ENCODE measurements at regions not wholly inside any gene's neighbourhood (a gene's known extent, or its start where the extent isn't known, plus 50 kb on each side); places are given as distances from the start of the nearest gene placed in this dataset.
A peak's percentile ranks its signal among the peaks of the same experiment; 100 is the strongest.

DNA sequence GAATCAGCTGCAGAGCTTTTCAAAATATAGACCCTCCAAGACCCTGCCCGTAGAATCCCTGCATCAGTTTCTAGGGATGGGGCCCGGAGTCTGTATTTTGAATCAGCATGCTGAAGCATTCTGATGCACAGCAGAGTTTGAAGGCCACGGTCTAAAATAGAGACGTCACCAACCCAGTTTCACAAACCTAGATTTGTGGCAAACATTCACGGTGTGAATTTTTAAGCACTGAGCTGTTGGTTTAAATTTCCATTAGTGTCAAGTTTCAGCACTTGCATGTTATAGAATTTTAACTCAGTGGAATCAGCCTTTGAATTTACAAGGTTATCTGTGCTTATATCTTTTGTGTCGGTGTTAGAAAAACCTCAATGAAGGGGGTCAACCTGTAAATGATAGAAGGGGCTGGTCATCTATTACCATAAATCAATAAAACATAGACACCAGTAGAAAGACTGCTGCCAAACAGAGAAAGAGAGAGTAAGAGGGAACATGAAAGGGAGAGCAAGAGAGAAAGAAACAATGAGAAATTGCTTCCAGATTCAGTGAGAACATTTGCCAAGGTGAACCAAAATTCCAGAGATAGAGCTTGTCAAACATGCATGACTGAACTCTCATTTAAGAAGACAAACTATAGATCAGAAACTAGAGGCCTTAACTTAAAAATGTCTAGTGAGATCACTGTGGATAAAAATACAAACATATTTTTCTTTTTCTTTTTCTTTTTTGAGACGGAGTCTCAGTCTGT is 414.9 kb downstream of the ZSWIM6 start:
- peak; percentile 48 for DNase-seq

DNA sequence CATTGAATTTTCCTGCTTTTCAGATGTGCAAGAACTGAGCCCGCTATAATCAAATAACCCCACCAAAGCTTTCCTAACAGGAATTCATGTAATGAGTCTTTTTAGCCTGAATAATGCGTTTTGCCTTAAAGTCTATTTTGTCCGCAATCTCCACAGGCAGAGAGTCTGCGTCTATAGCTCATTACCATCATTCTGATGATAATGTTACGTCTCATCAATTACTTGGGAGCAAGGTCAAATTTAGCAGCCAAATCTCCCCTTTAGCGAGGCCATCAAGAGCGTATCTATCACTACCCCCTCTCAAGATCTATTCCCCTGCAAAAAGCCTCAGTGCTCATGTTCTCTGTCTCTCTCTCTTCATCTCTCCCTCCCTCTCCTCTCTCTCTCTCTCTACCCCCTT is 416.1 kb downstream of the ZSWIM6 start:
- DNase-seq: no peak

DNA sequence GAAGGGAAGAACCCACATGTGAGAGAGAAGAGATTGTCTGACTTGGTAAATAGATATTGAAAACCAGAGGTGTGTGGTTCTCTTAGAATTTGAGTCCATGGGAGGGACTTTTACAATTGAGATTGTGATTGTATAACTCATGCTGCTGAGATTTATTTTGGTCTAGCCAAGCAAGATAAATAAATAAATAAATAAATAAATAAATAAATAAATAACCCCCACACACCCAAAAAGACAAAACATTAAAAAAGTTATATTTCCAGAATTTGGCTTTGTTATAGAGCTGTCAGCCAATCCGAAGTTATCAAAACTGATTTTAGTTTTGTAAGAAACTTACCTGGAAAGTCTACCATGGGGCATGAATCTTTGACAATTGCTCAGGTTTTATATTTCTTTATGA is 416.6 kb downstream of the ZSWIM6 start:
- DNase-seq: no peak

DNA sequence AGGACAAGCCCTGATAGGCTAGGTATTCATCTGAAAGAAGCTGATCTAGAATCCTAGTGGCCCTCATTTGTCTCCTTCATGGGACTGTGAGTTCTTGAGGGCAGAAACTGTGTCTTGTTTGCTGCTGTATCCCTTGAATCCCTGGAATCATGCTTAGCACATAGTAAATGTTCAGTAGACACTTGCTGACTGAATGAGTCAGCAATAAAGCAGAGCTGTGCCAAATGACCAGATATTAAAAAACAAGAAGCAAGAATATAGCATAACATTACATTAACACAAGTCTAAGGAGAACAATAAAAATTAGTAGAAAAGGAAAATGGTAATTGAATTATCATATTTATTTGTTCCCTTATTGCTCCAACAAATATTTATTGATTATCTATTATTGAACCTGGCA is 420.5 kb downstream of the ZSWIM6 start:
- no peak for DNase-seq

DNA sequence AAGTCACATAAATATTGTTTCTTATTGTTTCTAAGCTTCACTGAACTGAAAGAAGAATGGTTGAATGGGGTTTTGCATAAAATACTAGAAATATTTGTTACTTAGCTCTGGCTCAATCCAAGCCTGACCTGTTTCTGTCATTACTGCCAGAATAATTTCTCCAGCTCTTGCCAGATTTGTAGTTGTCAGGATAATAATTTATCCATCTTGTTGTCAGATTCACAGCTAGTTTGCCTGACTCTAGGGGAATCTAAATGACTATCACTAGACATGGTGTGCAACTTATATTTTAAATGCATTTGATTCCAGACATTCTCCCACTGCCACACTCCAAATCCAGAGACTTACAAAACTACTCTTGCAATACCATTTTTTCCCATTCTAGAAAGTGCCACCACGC is 422.7 kb downstream of the ZSWIM6 start:
- DNase-seq: no peak

DNA sequence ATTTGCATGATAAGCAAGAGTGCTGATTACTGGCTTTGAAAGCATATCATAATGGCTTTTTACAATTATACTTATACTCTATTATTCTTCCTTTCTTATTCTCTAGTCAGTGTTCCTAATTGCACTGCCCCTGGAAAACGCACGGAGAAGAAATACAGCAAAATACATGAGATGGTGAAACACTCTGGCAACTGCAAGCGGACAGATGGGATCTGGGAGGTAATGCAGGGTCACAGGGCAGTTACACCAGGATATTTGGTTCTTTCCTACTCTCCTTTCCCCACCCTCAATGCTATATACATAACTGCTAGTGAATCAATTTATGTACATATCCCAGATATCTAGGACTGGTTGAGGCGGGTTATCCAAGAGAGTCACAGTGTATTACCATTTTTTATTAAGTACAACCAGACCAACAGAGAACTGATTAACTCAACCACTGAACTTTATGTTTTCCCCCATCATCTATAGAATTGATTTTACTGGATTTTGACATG is 423.7 kb downstream of the ZSWIM6 start:
- DNase-seq: no peak

DNA sequence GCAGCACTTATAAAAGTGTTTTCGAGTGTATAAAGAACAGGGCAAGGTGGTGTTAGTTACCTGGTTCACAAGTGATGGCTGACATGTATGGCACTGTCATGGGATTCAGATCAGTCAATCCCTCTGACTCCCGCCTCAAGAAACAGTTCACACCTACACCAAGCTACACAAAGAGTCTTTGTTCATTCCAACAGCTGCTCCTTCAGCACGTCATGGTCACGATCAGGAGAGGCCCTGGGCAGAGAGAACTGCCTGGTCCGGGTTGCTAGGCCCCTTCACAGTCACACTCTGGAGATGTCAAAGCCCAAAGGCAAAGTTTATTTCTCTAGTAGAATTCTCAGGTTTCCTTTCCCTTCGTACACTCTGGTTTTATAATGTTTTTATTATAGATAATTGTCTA is 426.7 kb downstream of the ZSWIM6 start:
- no peak for DNase-seq

DNA sequence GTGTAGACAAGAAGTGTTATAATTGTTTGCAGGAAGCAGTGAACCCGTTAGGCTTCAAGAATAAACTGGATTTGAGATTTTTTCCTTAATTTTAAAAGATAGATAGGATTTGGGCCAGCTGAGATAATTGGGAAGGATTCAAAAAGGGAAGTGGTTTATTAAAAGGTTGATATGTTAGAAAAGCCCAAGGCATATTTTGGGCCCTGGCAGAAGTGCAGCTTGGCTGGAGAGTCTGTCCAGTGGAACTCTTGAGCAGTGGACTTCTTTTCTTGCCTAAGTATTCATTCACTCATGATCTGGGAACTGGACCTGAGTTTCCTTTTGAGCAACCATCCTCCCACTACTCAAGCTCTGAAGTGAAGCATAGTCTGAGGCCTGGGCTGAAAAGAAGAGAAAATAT is 433.4 kb downstream of the ZSWIM6 start:
- DNase-seq: no peak

DNA sequence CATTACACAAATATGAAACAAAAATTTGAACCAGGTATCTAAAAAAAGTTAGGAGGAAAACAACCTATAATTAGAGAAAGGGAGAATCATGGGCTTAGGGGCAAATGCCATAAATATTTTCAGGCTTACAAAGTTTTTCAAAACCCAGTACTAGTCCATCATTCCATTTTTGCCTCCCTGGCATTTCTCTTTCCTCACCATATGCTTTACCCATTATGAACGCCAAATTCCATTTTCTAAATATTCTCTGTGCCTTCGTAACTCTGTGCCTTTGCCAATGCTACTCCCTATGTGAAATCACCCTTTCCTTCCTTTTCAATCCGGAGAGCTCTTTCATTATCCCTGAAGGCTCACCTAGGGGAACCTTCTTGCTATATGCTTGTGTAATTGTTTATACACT is 434.1 kb downstream of the ZSWIM6 start:
- DNase-seq: no peak

DNA sequence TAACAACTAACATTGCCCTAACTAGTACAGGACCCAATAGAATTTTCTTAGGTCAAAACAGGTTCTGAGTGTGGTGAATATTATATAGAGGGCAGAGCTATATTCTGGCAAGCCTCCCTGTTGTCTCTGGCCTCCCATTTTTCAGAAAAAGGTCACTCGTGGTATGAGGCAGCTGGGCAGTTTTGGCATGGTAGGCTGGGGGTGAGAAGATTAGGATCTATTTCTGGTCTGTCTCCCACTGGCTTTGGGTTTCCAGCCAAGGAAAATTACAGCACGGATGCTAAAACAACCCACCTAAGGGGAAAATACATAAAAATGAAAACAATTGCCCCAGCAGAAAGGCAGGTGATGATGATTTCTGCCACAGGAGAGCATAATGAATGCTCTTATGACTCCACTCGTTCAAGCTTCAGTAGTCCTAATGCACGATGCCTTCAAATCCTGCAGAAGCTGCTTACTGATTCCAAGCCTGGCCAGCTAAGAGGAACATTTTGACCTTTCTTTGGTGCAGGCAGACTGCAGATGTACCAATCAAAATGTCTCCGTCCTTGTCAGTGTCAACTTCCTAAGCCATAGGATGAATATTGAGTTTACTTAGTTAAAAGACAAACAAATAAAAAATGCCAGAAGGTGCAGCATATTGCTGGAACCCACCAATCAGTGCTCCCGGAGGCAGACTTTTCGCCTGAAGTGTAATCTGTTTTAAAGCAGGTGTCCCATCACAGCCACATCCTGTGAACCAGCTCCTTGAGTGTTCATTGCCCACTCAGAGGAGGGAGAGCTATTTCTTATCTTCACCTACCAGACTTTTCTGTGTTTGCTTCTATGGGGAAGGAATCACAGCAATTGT is 435.4 kb downstream of the ZSWIM6 start:
- no peak for DNase-seq

DNA sequence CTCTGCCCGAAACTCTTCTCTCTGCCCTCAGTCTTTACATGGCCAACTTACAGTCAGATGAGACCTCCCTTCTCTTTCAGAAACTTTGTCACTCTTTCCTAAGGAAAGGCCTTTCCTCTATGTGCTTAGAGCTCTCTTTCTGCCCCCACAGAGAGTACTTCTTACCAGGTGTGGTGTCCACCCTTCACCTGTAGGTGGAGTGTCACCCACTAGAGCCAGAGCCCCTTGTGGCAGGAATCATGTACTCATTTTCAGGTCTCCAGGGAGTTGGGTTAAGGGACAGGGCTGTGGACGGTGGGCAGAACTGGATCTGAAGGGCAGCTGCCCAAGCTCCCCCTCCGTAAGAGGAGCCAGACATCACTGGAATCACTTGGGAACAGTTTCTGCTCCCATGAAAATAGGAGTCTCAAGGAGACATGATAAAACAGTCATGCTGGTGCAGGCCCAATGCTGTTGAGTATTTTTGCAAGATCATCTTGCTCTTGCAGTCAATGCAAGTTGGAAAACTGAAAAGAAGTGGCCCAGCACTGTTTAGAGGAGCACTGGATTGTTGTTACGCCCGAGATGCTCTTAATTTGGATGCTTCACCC is 436.7 kb downstream of the ZSWIM6 start:
- peak; percentile 8 for DNase-seq

DNA sequence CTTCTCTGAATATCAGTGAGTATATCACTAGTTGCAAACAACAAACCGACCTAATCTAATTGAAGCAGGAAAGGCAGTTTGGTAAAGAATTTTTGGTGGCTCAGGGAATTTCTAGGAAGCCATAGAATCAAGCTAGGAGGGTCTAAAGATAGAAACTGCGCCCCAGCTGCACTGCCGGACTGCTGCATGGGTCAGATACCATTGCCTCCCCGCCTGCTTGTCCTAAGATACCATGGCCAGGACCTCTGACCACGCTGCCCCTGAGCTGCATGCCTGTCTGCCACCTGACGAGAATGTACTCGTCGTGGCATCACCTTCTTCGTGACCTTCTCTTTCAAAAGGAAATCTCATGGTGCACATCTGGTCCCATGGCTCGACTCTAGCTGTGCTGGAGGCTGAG is 439.0 kb downstream of the ZSWIM6 start:
- DNase-seq: no peak

DNA sequence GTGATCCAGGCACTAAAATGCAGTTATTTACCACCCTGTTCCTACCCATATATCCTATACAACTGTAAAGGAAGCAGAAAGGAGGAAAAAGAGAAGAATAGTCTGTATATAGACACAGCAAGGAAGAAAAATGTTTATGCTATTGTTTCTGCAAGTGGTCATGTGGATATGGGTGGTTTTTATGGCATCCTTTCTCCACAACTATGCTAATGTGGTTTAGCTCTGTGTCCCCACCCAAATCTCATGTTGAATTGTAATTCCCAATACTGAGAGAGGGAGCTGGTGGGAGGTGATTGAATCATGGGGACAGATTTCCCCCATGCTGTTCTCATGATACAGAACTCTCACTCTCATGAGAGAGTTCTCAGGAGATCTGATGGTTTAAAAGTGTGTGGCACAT is 439.8 kb downstream of the ZSWIM6 start:
- no peak for DNase-seq

DNA sequence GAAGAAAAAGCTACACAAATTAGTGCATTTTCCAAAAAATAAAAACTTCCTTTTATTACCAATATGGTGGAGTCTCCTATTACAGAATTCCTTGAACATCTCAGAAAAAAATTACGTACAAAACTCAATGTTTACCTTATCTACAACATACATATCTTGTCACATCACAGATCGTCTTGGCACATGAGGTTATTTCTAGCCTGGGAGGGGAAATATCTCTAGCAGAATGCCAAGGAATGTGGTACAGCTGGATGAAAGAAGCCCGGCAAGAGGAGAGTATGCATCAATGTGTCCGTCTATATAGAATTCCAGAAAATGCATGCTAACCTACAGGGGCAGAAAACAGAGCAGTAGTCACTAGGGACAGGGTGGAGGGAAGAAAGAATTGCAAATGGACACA is 443.8 kb downstream of the ZSWIM6 start:
- no peak for DNase-seq

DNA sequence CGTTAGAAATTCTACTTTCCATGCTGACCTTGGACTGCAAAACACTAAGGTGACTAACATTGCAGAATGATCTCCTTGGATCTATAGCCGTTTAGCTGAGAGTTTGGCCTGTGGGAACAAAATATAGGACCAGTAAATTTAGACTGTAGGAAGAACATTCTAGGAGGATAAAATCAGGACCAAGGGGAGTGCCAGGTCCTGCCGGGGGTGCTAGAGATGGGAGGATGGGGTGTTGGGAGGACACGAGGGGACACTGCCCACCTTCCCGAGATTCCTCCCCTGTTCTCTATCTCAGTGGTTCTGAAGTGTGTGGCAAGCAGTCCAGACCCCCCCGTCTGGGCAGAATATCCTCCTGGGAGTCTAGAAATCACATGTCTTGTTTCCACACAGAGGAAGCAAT is 445.2 kb downstream of the ZSWIM6 start:
- DNase-seq: no peak

DNA sequence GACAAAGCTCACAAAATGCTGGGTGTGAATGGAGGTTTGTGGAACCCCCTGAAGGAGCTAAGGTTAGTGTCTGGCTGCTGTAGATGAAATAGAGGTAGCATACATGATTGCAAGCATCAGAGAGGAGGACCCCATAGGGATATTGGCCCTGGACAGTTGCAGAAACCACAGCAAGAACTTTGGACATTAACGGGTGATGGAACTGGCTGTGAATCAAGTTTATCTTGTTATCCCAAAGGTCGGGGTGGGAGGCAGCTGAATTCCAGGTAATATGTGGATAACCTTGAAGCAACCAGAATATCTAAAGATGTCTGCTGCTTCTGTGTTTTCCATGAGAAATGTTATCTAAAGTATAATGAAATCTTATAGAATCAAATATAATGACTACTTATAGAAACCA is 447.7 kb downstream of the ZSWIM6 start:
- no peak for DNase-seq

DNA sequence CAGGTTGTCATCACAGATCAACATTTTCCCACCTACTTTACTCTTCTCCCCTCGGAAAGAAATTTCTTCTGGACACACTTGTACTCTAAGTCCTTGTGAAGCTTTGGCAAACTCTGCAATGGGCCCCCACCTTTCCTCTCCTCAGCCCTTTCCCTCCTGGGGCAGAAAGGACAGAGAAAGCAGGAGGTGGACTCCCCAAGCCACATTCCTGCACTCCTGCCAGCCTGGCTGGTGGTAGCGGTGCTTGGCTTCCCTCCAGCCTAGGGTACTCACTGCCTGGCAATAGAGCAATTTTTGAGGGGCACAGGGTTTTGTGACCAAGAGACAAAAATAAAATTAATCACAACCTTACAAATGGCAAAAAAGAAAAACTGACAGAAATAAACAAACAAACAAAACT is 451.4 kb downstream of the ZSWIM6 start:
- no peak for DNase-seq

DNA sequence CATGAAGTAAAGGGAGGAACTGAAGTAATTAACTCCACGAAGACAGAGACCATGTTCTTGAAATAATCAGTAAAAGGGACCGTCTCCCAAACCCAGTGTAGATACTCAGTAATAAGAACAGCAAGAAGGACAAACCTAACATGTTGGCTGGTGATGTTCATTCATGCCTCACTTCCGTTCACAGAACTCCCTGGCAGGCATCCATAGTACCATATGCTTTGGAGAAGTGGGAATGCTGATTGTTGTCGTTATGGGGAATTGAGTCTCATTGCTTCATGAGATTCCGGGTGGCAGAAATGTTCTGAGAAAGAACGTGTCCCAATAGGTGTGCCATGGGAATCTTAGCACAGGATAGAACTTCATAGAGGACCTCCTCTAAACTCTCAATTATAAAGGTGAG is 452.3 kb downstream of the ZSWIM6 start:
- peak; percentile 36 for DNase-seq

DNA sequence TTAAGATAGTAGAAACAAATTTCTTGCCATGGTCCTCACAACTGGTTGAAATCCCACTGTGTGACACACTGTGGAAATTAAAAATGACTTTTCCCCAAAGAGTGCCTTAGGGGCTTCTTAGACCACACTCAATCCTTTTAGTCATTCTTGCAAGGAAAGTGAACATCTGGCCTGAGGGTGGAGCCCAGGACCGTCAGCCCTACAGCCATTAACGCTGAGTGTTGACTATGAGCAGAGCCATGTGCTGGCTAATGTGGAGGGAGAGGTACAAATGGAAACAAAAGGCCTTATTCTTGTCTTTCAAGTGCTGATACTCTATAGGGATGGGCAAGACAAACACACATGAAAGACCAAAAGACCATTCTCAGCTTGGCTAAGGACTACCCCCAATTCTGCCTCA is 456.5 kb downstream of the ZSWIM6 start:
- DNase-seq: no peak

DNA sequence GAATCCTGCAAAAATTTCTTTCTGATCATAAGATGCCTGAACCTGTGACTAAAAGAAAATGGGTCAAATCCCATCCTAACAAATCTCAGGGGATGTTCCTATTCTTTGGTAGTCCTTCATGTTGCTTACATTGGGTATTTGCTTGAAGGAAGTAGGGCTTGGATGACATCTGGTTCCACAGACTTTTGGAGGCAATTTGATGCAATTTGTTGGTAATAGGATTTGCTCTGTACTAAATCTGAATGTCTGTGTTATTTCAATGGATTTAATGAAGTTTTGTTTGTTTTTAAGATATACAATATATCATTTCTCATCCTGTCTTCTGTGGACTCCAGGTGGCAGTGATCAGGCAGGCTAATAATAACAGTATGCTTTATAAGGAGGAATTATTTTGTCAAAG is 457.9 kb downstream of the ZSWIM6 start:
- no peak for DNase-seq

DNA sequence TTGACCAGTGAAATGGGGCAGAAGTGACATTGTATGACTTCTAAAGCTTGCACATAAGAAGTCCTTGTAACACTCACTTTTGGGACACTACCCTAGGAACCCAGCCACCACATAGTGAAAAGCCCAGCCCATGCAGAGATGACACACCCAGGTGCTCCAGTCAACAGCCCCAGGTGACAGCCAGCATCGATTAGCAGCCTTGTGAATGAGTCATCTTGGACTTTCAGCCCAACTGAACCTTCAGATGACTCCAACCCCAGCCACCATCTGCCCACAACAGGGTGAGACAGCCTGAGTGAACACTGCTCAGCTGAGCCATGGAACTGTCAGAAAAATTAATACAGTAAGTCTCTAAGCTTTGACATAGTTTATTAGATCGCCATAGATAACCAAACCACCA is 458.6 kb downstream of the ZSWIM6 start:
- DNase-seq: no peak

DNA sequence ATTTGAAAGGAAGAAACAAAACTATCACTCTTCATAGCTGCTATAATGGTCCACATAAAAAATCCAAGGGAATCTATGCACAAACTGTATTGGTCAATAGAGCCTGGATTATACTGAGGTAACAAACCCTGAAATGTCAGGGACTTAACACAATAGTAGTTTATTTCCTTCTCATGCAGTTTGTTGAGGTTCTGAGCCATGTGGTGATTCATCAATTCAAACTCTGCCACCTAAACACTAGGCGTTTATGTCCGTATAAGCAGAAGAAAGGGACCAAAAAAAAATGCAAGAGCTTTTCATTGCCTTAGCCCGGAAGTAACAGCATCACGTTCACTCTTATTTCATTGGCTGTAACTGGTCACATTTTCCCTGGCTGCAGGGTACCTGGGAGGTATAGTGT is 464.7 kb downstream of the ZSWIM6 start:
- no peak for DNase-seq

DNA sequence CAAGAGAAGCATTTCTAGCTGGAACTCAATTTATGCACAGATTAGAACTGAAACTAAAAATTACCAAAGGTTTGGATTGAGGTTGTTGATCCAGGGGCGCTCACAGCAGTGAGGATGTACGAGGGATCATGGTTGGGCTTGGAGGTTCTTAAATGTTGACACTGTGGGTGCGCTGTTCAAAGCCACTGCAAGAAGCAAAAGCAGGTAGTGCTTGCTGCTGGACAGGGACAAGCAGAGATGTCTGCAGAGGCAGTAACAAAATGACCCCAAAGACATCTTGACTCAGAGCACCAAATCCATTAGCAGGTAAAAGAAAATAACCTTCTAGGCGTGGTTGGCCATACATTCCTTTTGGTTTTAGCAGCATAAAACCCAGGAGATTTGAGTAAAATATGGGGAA is 468.4 kb downstream of the ZSWIM6 start:
- DNase-seq: no peak

DNA sequence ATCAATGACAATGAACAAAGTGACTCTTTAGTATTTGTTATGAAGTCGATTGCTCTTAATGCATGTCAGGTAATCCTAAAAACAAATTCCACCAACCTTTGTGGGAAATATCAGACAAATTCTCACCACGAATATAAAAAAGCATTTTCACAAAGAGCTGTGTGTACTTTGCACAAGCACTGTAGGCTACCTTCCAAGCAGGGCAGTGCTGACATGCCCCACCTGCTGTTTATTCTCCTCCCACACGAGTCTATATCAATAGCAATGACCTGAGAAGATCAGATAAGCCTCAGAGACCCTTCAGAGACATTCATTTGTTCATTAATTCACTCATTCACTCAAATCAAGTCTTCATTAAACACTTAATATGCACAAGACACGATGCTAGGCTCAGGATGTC is 469.1 kb downstream of the ZSWIM6 start:
- DNase-seq: no peak

All from fibroblast of upper back skin (primary cell).